GM23338 (cell line): ENCODE measurements at regions not wholly inside any gene's neighbourhood (a gene's known extent, or its start where the extent isn't known, plus 50 kb on each side); places are given as distances from the start of the nearest gene placed in this dataset.
"Not testable (repeated sequence)": the region's sequence is repeated elsewhere in the genome, so short reads cannot be mapped to it uniquely, and the experiment has no call there.

ENCODE experiments used
- CREB1 ChIP-seq: fragments of 250-450 bp; sonication (Bioruptor Pico); IDR thresholded peaks from 2 replicates; pipeline ENCODE4 v1.5.0; 2020; ENCODE audit warnings: low read depth, mild to moderate bottlenecking, moderate library complexity
- EZH2 ChIP-seq: fragments of 200-600 bp; sonication (generic); IDR thresholded peaks from one replicate; pipeline ENCODE4 v1.8.0; 2017; ENCODE audit warnings: antibody characterized with exemption, mild to moderate bottlenecking, low read depth; ENCODE audit not compliant: unreplicated experiment
- EZH2phosphoT487 ChIP-seq: fragments of 200-600 bp; sonication (generic); IDR thresholded peaks from one replicate; pipeline ENCODE4 v1.8.1; 2018; ENCODE audit warnings: antibody characterized with exemption; ENCODE audit not compliant: unreplicated experiment
- JUNB ChIP-seq: IDR thresholded peaks from one replicate; pipeline ENCODE4 v1.6.1; 2016; ENCODE audit warnings: antibody characterized with exemption; ENCODE audit not compliant: unreplicated experiment
- NANOG ChIP-seq: IDR thresholded peaks from 2 replicates; pipeline ENCODE4 v1.6.1; 2016; ENCODE audit warnings: antibody characterized with exemption, borderline replicate concordance
- POLR2AphosphoS5 ChIP-seq: IDR thresholded peaks from 2 replicates; pipeline ENCODE4 v1.6.1; 2016; ENCODE audit warnings: antibody characterized with exemption, low read depth
- ZNF114 ChIP-seq: fragments of 250-450 bp; sonication (Bioruptor Pico); IDR thresholded peaks from 2 replicates; pipeline ENCODE4 v1.5.0; 2020; ENCODE audit warnings: mild to moderate bottlenecking, moderate library complexity
- TF ChIP-seq, protein P1 (sequence below), 2 experiments: fragments of 200-600 bp in 1 of 2; sonication (generic) in 1 of 2; conservative IDR thresholded peaks; 2 replicates each; pipeline versions ENCODE4 v1.5.1 to v1.6.1; 2016 to 2017; ENCODE audit warnings: antibody characterized with exemption in 2 of 2, low read depth in 2 of 2, mild to moderate bottlenecking in 2 of 2, moderate library complexity in 1 of 2
- TF ChIP-seq, protein P2 (sequence below): IDR thresholded peaks from one replicate; pipeline ENCODE4 v1.6.1; 2018; ENCODE audit warnings: antibody characterized with exemption; ENCODE audit not compliant: unreplicated experiment
- TF ChIP-seq, protein P3 (sequence below): IDR thresholded peaks from 2 replicates; pipeline ENCODE4 v1.6.1; 2016; ENCODE audit warnings: antibody characterized with exemption

GRCh38 chr6:140443112-140443511 lies 1068.7 kb upstream of the CITED2 start:
- TF ChIP-seq POLR2AphosphoS5; NANOG; ZNF114 (CRISPR knock-in tag); JUNB; EZH2; EZH2phosphoT487; CREB1 (CRISPR knock-in tag): not testable (repeated sequence)
- TF ChIP-seq, protein P1, sequence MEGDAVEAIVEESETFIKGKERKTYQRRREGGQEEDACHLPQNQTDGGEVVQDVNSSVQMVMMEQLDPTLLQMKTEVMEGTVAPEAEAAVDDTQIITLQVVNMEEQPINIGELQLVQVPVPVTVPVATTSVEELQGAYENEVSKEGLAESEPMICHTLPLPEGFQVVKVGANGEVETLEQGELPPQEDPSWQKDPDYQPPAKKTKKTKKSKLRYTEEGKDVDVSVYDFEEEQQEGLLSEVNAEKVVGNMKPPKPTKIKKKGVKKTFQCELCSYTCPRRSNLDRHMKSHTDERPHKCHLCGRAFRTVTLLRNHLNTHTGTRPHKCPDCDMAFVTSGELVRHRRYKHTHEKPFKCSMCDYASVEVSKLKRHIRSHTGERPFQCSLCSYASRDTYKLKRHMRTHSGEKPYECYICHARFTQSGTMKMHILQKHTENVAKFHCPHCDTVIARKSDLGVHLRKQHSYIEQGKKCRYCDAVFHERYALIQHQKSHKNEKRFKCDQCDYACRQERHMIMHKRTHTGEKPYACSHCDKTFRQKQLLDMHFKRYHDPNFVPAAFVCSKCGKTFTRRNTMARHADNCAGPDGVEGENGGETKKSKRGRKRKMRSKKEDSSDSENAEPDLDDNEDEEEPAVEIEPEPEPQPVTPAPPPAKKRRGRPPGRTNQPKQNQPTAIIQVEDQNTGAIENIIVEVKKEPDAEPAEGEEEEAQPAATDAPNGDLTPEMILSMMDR (conservative IDR thresholded peaks at IDR 0.05; ENCODE audit: low read depth in 2 of 2), result not testable (repeated sequence)
- TF ChIP-seq, protein P2, sequence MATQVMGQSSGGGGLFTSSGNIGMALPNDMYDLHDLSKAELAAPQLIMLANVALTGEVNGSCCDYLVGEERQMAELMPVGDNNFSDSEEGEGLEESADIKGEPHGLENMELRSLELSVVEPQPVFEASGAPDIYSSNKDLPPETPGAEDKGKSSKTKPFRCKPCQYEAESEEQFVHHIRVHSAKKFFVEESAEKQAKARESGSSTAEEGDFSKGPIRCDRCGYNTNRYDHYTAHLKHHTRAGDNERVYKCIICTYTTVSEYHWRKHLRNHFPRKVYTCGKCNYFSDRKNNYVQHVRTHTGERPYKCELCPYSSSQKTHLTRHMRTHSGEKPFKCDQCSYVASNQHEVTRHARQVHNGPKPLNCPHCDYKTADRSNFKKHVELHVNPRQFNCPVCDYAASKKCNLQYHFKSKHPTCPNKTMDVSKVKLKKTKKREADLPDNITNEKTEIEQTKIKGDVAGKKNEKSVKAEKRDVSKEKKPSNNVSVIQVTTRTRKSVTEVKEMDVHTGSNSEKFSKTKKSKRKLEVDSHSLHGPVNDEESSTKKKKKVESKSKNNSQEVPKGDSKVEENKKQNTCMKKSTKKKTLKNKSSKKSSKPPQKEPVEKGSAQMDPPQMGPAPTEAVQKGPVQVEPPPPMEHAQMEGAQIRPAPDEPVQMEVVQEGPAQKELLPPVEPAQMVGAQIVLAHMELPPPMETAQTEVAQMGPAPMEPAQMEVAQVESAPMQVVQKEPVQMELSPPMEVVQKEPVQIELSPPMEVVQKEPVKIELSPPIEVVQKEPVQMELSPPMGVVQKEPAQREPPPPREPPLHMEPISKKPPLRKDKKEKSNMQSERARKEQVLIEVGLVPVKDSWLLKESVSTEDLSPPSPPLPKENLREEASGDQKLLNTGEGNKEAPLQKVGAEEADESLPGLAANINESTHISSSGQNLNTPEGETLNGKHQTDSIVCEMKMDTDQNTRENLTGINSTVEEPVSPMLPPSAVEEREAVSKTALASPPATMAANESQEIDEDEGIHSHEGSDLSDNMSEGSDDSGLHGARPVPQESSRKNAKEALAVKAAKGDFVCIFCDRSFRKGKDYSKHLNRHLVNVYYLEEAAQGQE, result not testable (repeated sequence)
- TF ChIP-seq, protein P3, sequence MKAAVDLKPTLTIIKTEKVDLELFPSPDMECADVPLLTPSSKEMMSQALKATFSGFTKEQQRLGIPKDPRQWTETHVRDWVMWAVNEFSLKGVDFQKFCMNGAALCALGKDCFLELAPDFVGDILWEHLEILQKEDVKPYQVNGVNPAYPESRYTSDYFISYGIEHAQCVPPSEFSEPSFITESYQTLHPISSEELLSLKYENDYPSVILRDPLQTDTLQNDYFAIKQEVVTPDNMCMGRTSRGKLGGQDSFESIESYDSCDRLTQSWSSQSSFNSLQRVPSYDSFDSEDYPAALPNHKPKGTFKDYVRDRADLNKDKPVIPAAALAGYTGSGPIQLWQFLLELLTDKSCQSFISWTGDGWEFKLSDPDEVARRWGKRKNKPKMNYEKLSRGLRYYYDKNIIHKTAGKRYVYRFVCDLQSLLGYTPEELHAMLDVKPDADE, result not testable (repeated sequence)
